B cell (primary cell): ENCODE measurements at regions not wholly inside any gene's neighbourhood (a gene's known extent, or its start where the extent isn't known, plus 50 kb on each side); places are given as distances from the start of the nearest gene placed in this dataset.

Experiments used
- EZH2 ChIP-seq: IDR thresholded peaks from 2 replicates; pipeline ENCODE4 v1.6.1; 2012; ENCODE audit warnings: borderline replicate concordance, low read depth, mild to moderate bottlenecking, moderate library complexity, low read length; ENCODE audit not compliant: insufficient read depth, poor library complexity, severe bottlenecking
- TF ChIP-seq, protein P1 (sequence below): fragments of 200-600 bp; IDR thresholded peaks from one replicate; pipeline ENCODE4 v1.8.0; 2022; ENCODE audit warnings: antibody characterized with exemption, mild to moderate bottlenecking

DNA sequence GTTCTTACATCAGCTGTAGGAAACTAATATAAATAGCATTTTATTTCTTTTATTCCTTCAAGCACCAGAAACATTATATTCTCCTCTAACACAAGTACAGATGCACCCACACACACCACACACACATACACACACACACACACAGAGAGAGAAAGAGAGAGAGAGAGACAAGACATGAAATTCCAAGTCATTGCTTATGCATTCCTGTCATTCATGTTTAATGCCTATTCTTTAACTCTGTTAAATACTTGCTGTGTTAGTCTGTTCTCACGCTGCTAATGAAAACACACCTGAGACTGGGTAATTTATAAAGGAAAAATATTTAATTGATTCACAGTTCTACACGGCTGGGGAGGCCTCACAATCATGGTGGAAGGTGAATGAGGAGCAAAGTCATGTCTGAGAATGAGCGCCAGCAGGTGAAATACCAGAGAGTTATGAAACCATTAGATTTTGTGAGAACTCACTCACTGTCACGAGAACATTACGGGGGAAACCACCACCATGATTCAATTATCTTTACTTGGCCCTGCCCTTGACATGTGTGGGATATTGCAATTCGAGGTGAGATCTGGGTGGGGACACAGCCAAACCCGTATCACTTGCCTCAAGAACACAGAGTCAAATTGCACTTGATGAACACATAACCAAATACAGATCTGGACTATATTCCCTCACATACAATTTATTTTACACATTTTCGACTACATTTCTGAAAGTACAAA is 1058.1 kb upstream of the TMPRSS15 start:
- TF ChIP-seq, protein P1, sequence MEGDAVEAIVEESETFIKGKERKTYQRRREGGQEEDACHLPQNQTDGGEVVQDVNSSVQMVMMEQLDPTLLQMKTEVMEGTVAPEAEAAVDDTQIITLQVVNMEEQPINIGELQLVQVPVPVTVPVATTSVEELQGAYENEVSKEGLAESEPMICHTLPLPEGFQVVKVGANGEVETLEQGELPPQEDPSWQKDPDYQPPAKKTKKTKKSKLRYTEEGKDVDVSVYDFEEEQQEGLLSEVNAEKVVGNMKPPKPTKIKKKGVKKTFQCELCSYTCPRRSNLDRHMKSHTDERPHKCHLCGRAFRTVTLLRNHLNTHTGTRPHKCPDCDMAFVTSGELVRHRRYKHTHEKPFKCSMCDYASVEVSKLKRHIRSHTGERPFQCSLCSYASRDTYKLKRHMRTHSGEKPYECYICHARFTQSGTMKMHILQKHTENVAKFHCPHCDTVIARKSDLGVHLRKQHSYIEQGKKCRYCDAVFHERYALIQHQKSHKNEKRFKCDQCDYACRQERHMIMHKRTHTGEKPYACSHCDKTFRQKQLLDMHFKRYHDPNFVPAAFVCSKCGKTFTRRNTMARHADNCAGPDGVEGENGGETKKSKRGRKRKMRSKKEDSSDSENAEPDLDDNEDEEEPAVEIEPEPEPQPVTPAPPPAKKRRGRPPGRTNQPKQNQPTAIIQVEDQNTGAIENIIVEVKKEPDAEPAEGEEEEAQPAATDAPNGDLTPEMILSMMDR = no peak
- TF ChIP-seq EZH2 = no peak
